Calu3 (cell line): ENCODE measurements at regions not wholly inside any gene's neighbourhood (a gene's known extent, or its start where the extent isn't known, plus 50 kb on each side); places are given as distances from the start of the nearest gene placed in this dataset.

Experiments
- BruUV-seq: library from RNA; stranded (reverse); fragments of 400-500 nt; replicated peaks from 2 replicates; lab custom pipeline; 2021; lab: Mats Ljungman, UMichigan
- CTCF ChIA-PET: fragments of 300-600 bp; sonication (Branson Sonifier 250); formaldehyde crosslinking; loops from one replicate; lab custom pipeline; 2022; ENCODE audit warnings: antibody characterized with exemption; lab: Charles Lee
- DNase-seq: peaks from one replicate; pipeline ENCODE4 v3.0.0; 2022
- H3K27ac Mint-ChIP-seq: one replicate; pipeline ENCODE4 v1.8.0; 2022; ENCODE audit warnings: mixed read lengths; ENCODE audit not compliant: unreplicated experiment
- H3K27me3 Mint-ChIP-seq: one replicate; pipeline ENCODE4 v1.8.0; 2022; ENCODE audit warnings: mixed read lengths; ENCODE audit not compliant: unreplicated experiment
- H3K36me3 Mint-ChIP-seq: one replicate; pipeline ENCODE4 v1.8.0; 2022; ENCODE audit warnings: mild to moderate bottlenecking, moderate library complexity, mixed read lengths; ENCODE audit not compliant: insufficient read depth, unreplicated experiment
- H3K4me1 Mint-ChIP-seq: one replicate; pipeline ENCODE4 v1.8.0; 2022; ENCODE audit warnings: mild to moderate bottlenecking, low read depth, mixed read lengths; ENCODE audit not compliant: unreplicated experiment
- H3K4me3 Mint-ChIP-seq: one replicate; pipeline ENCODE4 v1.8.0; 2022; ENCODE audit warnings: mild to moderate bottlenecking, low read depth, moderate library complexity, mixed read lengths; ENCODE audit not compliant: unreplicated experiment
- H3K9me3 Mint-ChIP-seq: one replicate; pipeline ENCODE4 v1.8.0; 2022; ENCODE audit warnings: low read depth, mixed read lengths; ENCODE audit not compliant: unreplicated experiment
- CTCF ChIP-seq: fragments of 200-600 bp; IDR thresholded peaks from one replicate; pipeline ENCODE4 v1.8.0; 2022; ENCODE audit warnings: antibody characterized with exemption; ENCODE audit not compliant: unreplicated experiment
- intact Hi-C: fragments of 100-400 bp; cut with micrococcal nuclease; formaldehyde crosslinking; loops from one replicate; pipeline ENCODE4 v1.10.0; 2022; ENCODE audit not compliant: unreplicated experiment

GRCh38 chr14:97217111-97217885, 420.1 kb downstream of the VRK1 start:
- H3K27ac Mint-ChIP-seq, result no peak overlapping the region
- no peak overlapping the region for H3K4me3 Mint-ChIP-seq
- no peak for DNase-seq
- no peaks in the 10 kb centered on the region for H3K27me3 Mint-ChIP-seq
- TF ChIP-seq CTCF, result no peak
- H3K9me3 Mint-ChIP-seq, result peaks cover 9% of the 10 kb centered on the region
- no peaks in the 10 kb centered on the region for H3K4me1 Mint-ChIP-seq
- no peaks in the 10 kb centered on the region for H3K36me3 Mint-ChIP-seq
- no TSS peak for BruUV-seq
- intact Hi-C loops, result no loop called here
- CTCF ChIA-PET, result interaction anchor here (0.6 kb wide), 1 partner anchor 1249 kb away, joined by 4 read pairs; no protein-coding TSS in a partner anchor

DNA sequence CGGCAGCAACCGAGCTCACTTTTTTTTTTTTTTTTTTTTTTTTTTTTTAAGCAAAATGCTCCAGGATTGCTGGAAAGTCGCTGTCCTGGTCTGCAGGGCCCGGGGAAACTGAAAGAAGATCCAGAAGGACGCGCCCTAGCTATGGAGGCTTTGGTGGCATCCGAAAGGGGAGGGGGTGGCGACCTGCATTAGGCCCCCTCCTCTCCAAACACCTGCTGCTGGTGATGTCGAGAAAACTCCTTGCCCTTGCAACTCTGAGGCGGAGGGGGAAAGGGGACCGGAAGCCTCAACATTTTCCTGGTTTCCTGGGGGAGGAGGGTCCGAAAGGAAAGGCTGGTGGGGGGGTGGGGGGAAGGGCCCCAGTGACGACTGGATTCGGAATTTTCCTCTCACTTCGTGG, 421.1 kb downstream of the VRK1 start:
- CTCF ChIA-PET, result no interaction called here
- no peak for DNase-seq
- TF ChIP-seq CTCF, result no peak
- H3K4me3 Mint-ChIP-seq, result no peak overlapping the region
- no peaks in the 10 kb centered on the region for H3K36me3 Mint-ChIP-seq
- no peak overlapping the region for H3K27ac Mint-ChIP-seq
- H3K9me3 Mint-ChIP-seq, result peaks cover 9% of the 10 kb centered on the region
- no TSS peak for BruUV-seq
- H3K4me1 Mint-ChIP-seq, result no peaks in the 10 kb centered on the region
- H3K27me3 Mint-ChIP-seq, result no peaks in the 10 kb centered on the region
- intact Hi-C loops, result no loop called here

DNA sequence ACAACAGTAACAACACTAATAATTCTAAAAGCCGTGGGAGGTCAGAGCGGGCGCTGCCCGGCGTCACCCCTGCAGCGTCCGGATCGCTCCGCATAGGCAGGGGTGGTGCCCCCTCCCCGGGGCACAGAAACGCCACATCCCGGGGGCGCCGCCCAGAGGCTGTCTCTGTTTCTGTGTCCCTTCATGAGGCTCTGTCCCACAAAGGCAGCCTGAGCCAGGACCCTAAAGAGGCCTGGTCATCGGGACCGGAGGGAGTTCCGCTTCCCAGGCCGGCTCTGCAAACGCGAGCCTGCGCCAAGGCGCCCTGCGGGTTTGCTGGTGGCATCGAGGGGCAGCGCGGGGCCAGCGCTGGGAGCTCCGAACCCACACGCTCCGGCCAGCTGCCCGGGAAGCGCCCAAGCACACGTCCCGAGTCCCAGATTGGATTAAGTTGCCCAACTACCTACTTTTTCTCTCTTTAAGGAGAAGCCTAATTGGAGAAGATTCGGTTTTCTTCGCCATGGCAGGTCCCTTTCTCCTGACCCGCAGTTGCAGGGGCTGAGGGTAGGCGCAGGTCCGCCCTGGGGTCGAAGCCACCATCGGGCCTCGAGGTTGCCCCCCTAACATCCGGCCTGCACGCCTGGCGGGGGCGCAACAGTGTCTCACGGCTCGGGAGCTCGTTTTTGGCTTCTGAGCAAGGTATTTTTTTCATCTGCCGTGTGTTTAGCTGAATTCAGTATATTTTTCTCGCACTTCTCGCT, 421.7 kb downstream of the VRK1 start:
- peaks cover 9% of the 10 kb centered on the region for H3K9me3 Mint-ChIP-seq
- intact Hi-C loops, result no loop called here
- TF ChIP-seq CTCF, result no peak
- no peak for DNase-seq
- H3K27ac Mint-ChIP-seq, result no peak overlapping the region
- H3K36me3 Mint-ChIP-seq, result no peaks in the 10 kb centered on the region
- no peak overlapping the region for H3K4me3 Mint-ChIP-seq
- CTCF ChIA-PET, result no interaction called here
- no peaks in the 10 kb centered on the region for H3K27me3 Mint-ChIP-seq
- BruUV-seq, result no TSS peak
- no peaks in the 10 kb centered on the region for H3K4me1 Mint-ChIP-seq

DNA sequence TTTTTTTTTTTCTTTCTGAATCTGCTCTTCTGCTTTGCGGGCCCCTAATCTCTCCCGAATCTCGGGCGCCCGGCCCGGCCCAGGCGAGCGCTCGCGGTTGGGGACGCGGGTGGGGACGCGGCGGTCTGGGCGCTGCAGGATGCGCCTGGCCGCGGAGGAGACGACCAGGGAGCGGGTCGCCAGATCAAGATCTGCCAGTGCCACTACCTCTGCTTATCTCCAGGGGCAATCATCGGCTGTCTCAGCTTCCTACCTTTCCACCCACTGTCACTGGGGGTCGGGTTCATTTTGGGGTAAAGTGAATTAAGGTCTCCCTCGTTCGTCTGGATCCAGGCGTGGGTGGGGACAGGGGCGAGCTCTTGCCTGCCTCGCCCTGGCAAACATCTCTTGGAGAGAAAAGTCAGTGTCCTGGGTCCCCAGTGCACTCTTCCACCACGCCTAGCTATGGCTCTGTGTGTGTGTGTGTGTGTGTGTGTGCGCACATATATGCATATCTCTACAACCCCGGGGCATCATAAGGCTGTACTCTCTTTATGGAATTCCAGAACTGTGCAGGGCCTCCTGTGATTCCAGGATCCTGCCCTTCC, 422.3 kb downstream of the VRK1 start:
- Mint-ChIP-seq H3K4me3 (no peak overlapping the region), H3K36me3 (no peaks in the 10 kb centered on the region), H3K27ac (no peak overlapping the region), H3K9me3 (peaks cover 7% of the 10 kb centered on the region), H3K4me1 (no peaks in the 10 kb centered on the region), H3K27me3 (no peaks in the 10 kb centered on the region)
- TF ChIP-seq CTCF, result no peak
- no peak for DNase-seq
- CTCF ChIA-PET, result no interaction called here
- intact Hi-C loops, result no loop called here
- no TSS peak for BruUV-seq
